ENCODE measurements at regions not wholly inside any gene's neighbourhood (a gene's known extent, or its start where the extent isn't known, plus 50 kb on each side); places are given as distances from the start of the nearest gene placed in this dataset.
"Not testable (repeated sequence)": the region's sequence is repeated elsewhere in the genome, so short reads cannot be mapped to it uniquely, and the experiment has no call there.

GRCh38 chr2:236632295-236633218, 62.9 kb downstream of the ACKR3 start:
- no peak for DNase-seq

- DNase-seq, result no peak
Measured at GRCh38 chr2:236633219-236633570, 63.6 kb downstream of the ACKR3 start.

GRCh38 chr2:236633775-236634560, 64.3 kb downstream of the ACKR3 start:
- DNase-seq, result no peak

- DNase-seq, result no peak
Measured at GRCh38 chr2:236636261-236636660, 66.6 kb downstream of the ACKR3 start.

- DNase-seq, result no peak
Measured at GRCh38 chr2:236636714-236637470, 67.3 kb downstream of the ACKR3 start.

- no peak for DNase-seq
Measured at GRCh38 chr2:236637686-236638569, 68.3 kb downstream of the ACKR3 start.

- no peak for DNase-seq
Measured at GRCh38 chr2:236638707-236639106, 69.1 kb downstream of the ACKR3 start.

GRCh38 chr2:236639461-236640235, 70.0 kb downstream of the ACKR3 start:
- no peak for DNase-seq

GRCh38 chr2:236641051-236641726, 71.6 kb downstream of the ACKR3 start:
- DNase-seq, result no peak

GRCh38 chr2:236642125-236642524, 72.5 kb downstream of the ACKR3 start:
- no peak for DNase-seq

- no peak for DNase-seq
Measured at GRCh38 chr2:236642584-236643291, 73.1 kb downstream of the ACKR3 start.

- no peak for DNase-seq
Measured at GRCh38 chr2:236643480-236643879, 73.9 kb downstream of the ACKR3 start.

- no peak for DNase-seq
Measured at GRCh38 chr2:236644067-236644466, 74.4 kb downstream of the ACKR3 start.

- no peak for DNase-seq
Measured at GRCh38 chr2:236644502-236644911, 74.9 kb downstream of the ACKR3 start.

GRCh38 chr2:236645141-236645540, 75.5 kb downstream of the ACKR3 start:
- not testable (repeated sequence) for DNase-seq

- DNase-seq, result no peak
Measured at GRCh38 chr2:236646441-236646840, 76.8 kb downstream of the ACKR3 start.

- DNase-seq, result no peak
Measured at GRCh38 chr2:236646871-236647270, 77.2 kb downstream of the ACKR3 start.

- DNase-seq, result no peak
Measured at GRCh38 chr2:236647621-236648020, 78.0 kb downstream of the ACKR3 start.

GRCh38 chr2:236653863-236654262, 84.2 kb downstream of the ACKR3 start:
- no peak for DNase-seq

GRCh38 chr2:236654496-236654895, 84.9 kb downstream of the ACKR3 start:
- no peak for DNase-seq
